GM19438 (cell line): ENCODE measurements at regions not wholly inside any gene's neighbourhood (a gene's known extent, or its start where the extent isn't known, plus 50 kb on each side); places are given as distances from the start of the nearest gene placed in this dataset.

Experiments used
- ATAC-seq: cut with Tn5 transposase; IDR thresholded peaks from one replicate; pipeline ENCODE4 v1.9.1; 2021; ENCODE audit warnings: low read depth; ENCODE audit not compliant: unreplicated experiment

GRCh38 chr6:147022041-147022440 lies 182.2 kb upstream of the STXBP5 start:
- ATAC-seq, result no peak

GRCh38 chr6:147023148-147023547 lies 181.1 kb upstream of the STXBP5 start:
- no peak for ATAC-seq

GRCh38 chr6:147023581-147023980 lies 180.6 kb upstream of the STXBP5 start:
- no peak for ATAC-seq

GRCh38 chr6:147029923-147030322 lies 174.3 kb upstream of the STXBP5 start:
- ATAC-seq, result no peak

- no peak for ATAC-seq
Observed at GRCh38 chr6:147033267-147033666, 170.9 kb upstream of the STXBP5 start.

GRCh38 chr6:147035886-147036285 lies 168.3 kb upstream of the STXBP5 start:
- no peak for ATAC-seq

- ATAC-seq, result no peak
Observed at GRCh38 chr6:147037881-147038280, 166.3 kb upstream of the STXBP5 start.

- ATAC-seq, result no peak
Observed at GRCh38 chr6:147040121-147040910, 163.9 kb upstream of the STXBP5 start.

GRCh38 chr6:147042679-147043078 lies 161.5 kb upstream of the STXBP5 start:
- no peak for ATAC-seq

GRCh38 chr6:147043994-147044477 lies 160.2 kb upstream of the STXBP5 start:
- ATAC-seq, result no peak

GRCh38 chr6:147046141-147046877 lies 157.9 kb upstream of the STXBP5 start:
- no peak for ATAC-seq

- no peak for ATAC-seq
Observed at GRCh38 chr6:147048930-147049329, 155.3 kb upstream of the STXBP5 start.

GRCh38 chr6:147053311-147053921 lies 150.8 kb upstream of the STXBP5 start:
- no peak for ATAC-seq

- ATAC-seq, result no peak
Observed at GRCh38 chr6:147054158-147054557, 150.1 kb upstream of the STXBP5 start.

- ATAC-seq, result no peak
Observed at GRCh38 chr6:147054871-147055270, 149.3 kb upstream of the STXBP5 start.

- ATAC-seq, result no peak
Observed at GRCh38 chr6:147055821-147056392, 148.3 kb upstream of the STXBP5 start.

GRCh38 chr6:147057188-147057587 lies 147.0 kb upstream of the STXBP5 start:
- ATAC-seq, result no peak

- no peak for ATAC-seq
Observed at GRCh38 chr6:147057705-147058342, 146.4 kb upstream of the STXBP5 start.

GRCh38 chr6:147058786-147059385 lies 145.3 kb upstream of the STXBP5 start:
- ATAC-seq, result no peak

GRCh38 chr6:147060636-147061035 lies 143.6 kb upstream of the STXBP5 start:
- no peak for ATAC-seq
